Kidney (tissue), 13 donors: ENCODE measurements at regions not wholly inside any gene's neighbourhood (a gene's known extent, or its start where the extent isn't known, plus 50 kb on each side); places are given as distances from the start of the nearest gene placed in this dataset.

Experiments
- DNase-seq, 5 donors: peaks; one replicate each; pipeline ENCODE4 v3.0.0-alpha.2; 2013 to 2020
- FAIRE-seq: peaks from 2 replicates; lab custom pipeline; 2012; peaks lifted over from hg19 to GRCh38; lab: Jason Lieb, UNC
- H3K27ac ChIP-seq, 2 donors: one replicate each; pipeline ENCODE4 v1.7.0; 2013; ENCODE audit warnings: low read depth in 2 of 2, low read length in 2 of 2, inconsistent platforms in 1 of 2
- H3K27me3 ChIP-seq: one replicate; pipeline ENCODE4 v1.7.1; 2013; ENCODE audit warnings: low read length, inconsistent platforms; ENCODE audit not compliant: control insufficient read depth, insufficient read depth
- H3K36me3 ChIP-seq, 3 donors: one replicate each; pipeline versions ENCODE4 v1.7.0 to v1.7.1; 2013; ENCODE audit warnings: low read length in 3 of 3, control low read depth in 1 of 3, inconsistent platforms in 1 of 3; ENCODE audit not compliant: insufficient read depth in 3 of 3, control insufficient read depth in 2 of 3
- H3K4me1 ChIP-seq, 3 donors: one replicate each; pipeline versions ENCODE4 v1.7.0 to v1.7.1; 2013; ENCODE audit warnings: low read length in 3 of 3, inconsistent platforms in 1 of 3, low read depth in 1 of 3; ENCODE audit not compliant: control insufficient read depth in 2 of 3, insufficient read depth in 2 of 3
- H3K4me3 ChIP-seq, 3 donors: one replicate each; pipeline versions ENCODE4 v1.7.0 to v1.8.1; 2013; ENCODE audit warnings: low read length in 3 of 3, control low read depth in 1 of 3, inconsistent platforms in 1 of 3
- H3K9ac ChIP-seq, 3 donors: one replicate each; pipeline versions ENCODE4 v1.7.0 to v1.7.1; 2013; ENCODE audit warnings: low read length in 3 of 3, control low read depth in 1 of 3, inconsistent platforms in 1 of 3
- H3K9me3 ChIP-seq, 3 donors: one replicate each; pipeline versions ENCODE4 v1.7.0 to v1.7.1; 2013; ENCODE audit warnings: low read length in 3 of 3, control low read depth in 1 of 3, inconsistent platforms in 1 of 3; ENCODE audit not compliant: control insufficient read depth in 2 of 3, insufficient read depth in 1 of 3
- CTCF ChIP-seq: IDR thresholded peaks from 3 replicates; pipeline ENCODE4 v1.5.1; 2012; ENCODE audit warnings: mild to moderate bottlenecking, moderate library complexity, borderline replicate concordance; ENCODE audit not compliant: insufficient read depth; ENCODE audit errors: extremely low read depth
- intact Hi-C: fragments of 100-400 bp; cut with DNase I; formaldehyde crosslinking; loops from one replicate; pipeline ENCODE4 v1.11.1; 2022
- donor health status: control.
- donor health status: control.
- donor health status: control.
- donor health status: control.
- donor health status: control.
- donor health status: DM: yes; HTN: yes; CAD: no.
- donor health status: Normal renal cell carcinoma (clear cell type).

- Histone ChIP-seq H3K9me3 (no peaks in the 10 kb centered on the region), H3K4me3 (no peak overlapping the region), H3K4me1 (no peaks in the 10 kb centered on the region), H3K9ac (no peak overlapping the region), H3K36me3 (no peaks in the 10 kb centered on the region), H3K27ac (no peak overlapping the region), H3K27me3 (no peaks in the 10 kb centered on the region)
- TF ChIP-seq CTCF, result no peak
- DNase-seq, result no peak
- FAIRE-seq, result no peak
- intact Hi-C loops, result no loop called here
Observed at GRCh38 chr3:75118779-75119178, 504.3 kb upstream of the CNTN3 start.

- no peaks in the 10 kb centered on the region for H3K4me1 ChIP-seq
- no peak overlapping the region for H3K9ac ChIP-seq
- intact Hi-C loops, result no loop called here
- H3K9me3 ChIP-seq, result no peaks in the 10 kb centered on the region
- FAIRE-seq (no peak), DNase-seq (no peak)
- TF ChIP-seq CTCF, result no peak
- no peaks in the 10 kb centered on the region for H3K36me3 ChIP-seq
- H3K27me3 ChIP-seq, result no peaks in the 10 kb centered on the region
- H3K4me3 ChIP-seq, result no peak overlapping the region
- H3K27ac ChIP-seq, result no peak overlapping the region
Observed at GRCh38 chr3:75126556-75126955, 512.1 kb upstream of the CNTN3 start.

GRCh38 chr3:75129101-75129500 lies 514.6 kb upstream of the CNTN3 start:
- Histone ChIP-seq H3K27me3 (no peaks in the 10 kb centered on the region), H3K9ac (no peak overlapping the region), H3K4me3 (no peak overlapping the region), H3K9me3 (no peaks in the 10 kb centered on the region), H3K27ac (no peak overlapping the region), H3K36me3 (no peaks in the 10 kb centered on the region), H3K4me1 (no peaks in the 10 kb centered on the region)
- no peak for TF ChIP-seq CTCF
- intact Hi-C loops, result no loop called here
- FAIRE-seq, result no peak
- no peak for DNase-seq
